Dorsolateral prefrontal cortex (tissue), 40 donors: ENCODE measurements at regions not wholly inside any gene's neighbourhood (a gene's known extent, or its start where the extent isn't known, plus 50 kb on each side); places are given as distances from the start of the nearest gene placed in this dataset.

ENCODE experiments used
- microRNA-seq, 43 experiments: library from miRNA; unstranded; fragments of <30 nt; microRNA quantifications; one replicate each; pipeline ENCODE4 v1.2.0, GENCODE V29; 2022

Small RNA genes lying in the stretch of these regions (microRNA-seq; reads per million reads assigned to microRNA genes)
- 0 to 0.36 (median 0) reads per million in 43 experiments for gene MIR4445
